NCI-H1105 (cell line): ENCODE measurements at regions not wholly inside any gene's neighbourhood (a gene's known extent, or its start where the extent isn't known, plus 50 kb on each side); places are given as distances from the start of the nearest gene placed in this dataset.

Experiments
- DNase-seq: peaks from one replicate; lab custom pipeline; 2025; lab: John Stamatoyannopoulos, UW

DNA sequence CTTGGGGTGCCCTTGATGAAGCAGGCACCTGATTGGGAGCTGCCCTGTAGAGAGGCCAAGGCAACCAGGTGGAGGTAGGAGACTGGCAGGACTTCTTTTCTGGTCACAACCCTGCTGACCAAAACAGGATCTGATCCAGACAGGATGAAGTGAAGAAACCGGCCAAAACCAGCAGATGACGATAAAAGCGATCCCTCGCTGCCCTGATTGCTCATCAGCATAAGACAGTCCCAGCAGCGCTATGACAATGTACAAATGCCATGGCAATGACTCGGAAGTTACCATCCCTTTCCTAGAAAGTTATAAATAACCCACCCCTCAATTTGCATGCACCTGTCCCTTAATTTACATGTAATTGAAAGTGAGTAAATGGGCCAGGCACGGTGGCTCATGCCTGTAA, 88.4 kb upstream of the PDE10A start:
- DNase-seq: no peak

- no peak for DNase-seq
Observed at GRCh38 chr6:165749163-165749562, 86.1 kb upstream of the PDE10A start.

- DNase-seq: no peak
Observed at GRCh38 chr6:165748390-165748789, 85.3 kb upstream of the PDE10A start.

- no peak for DNase-seq
Observed at GRCh38 chr6:165747963-165748362, 84.9 kb upstream of the PDE10A start.

DNA sequence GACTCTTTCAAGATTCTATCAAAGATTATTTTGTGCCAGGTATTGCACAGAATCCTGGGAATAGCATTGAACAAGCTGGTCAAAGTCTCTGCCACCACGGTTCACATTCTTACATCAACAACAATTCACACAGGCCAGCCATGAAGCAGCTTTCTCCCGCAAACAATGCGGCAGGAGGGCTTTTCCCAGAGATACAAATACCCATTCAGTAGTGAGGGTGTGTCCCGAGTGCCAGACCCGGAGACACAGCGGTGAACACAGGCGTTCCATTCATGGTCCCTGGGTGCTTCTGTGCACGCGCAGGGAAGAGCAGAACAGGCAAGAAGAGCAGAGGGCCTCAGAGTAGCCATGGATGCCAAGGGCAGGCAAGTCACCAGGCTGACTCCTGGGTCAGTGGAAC, 83.3 kb upstream of the PDE10A start:
- DNase-seq: no peak

GRCh38 chr6:165745492-165745891, 82.5 kb upstream of the PDE10A start:
- no peak for DNase-seq

GRCh38 chr6:165744555-165745228, 81.7 kb upstream of the PDE10A start:
- no peak for DNase-seq

DNA sequence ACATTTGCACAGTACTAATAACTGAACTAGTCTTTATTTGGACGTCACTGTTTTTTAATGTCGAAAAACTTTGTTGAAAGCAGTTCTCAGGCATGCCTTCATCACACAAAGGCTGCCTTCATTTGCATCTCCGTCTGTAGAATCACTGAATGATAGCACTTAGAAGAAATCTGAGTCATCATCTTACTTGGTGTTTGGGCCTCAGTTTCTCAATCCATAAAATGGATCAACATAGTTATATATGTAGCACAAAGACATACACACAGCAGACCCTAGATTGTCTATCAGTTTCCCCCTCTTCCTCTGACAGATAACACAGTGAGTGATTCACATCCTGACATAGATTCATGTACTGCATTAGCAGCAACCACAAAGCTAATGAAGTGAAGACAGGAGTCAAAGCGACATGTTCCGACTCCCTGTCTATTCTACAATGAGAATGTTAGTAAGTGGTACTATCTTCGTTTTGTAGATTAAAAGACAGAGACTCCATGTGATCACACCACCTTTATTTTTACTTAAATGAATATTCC, 80.4 kb upstream of the PDE10A start:
- no peak for DNase-seq

DNA sequence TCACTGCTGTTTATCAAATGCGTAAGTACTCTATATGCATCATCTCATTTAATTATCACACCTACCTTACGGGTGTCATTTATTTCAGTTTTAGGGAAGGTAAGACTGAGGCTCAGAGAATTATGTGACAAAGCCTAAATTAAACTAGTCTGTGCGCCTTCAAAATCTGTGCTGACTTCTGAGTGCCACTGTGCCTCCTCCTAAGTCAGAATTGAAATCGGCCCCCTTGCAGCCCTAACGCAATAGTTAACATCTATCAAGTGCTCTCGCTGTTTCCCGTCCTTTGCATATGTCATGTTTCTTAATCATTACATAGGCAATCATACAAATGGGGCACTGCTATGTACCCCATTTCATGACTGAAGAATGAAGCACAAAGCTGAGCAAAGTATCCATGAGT, 79.0 kb upstream of the PDE10A start:
- no peak for DNase-seq

GRCh38 chr6:165737396-165737795, 74.4 kb upstream of the PDE10A start:
- no peak for DNase-seq

GRCh38 chr6:165735065-165735464, 72.0 kb upstream of the PDE10A start:
- no peak for DNase-seq

GRCh38 chr6:165733489-165733791, 70.4 kb upstream of the PDE10A start:
- DNase-seq: no peak

- no peak for DNase-seq
Observed at GRCh38 chr6:165732696-165733488, 69.9 kb upstream of the PDE10A start.

GRCh38 chr6:165729307-165729936, 66.4 kb upstream of the PDE10A start:
- peak; percentile 58 for DNase-seq

- DNase-seq: no peak
Observed at GRCh38 chr6:165728216-165728615, 65.2 kb upstream of the PDE10A start.

DNA sequence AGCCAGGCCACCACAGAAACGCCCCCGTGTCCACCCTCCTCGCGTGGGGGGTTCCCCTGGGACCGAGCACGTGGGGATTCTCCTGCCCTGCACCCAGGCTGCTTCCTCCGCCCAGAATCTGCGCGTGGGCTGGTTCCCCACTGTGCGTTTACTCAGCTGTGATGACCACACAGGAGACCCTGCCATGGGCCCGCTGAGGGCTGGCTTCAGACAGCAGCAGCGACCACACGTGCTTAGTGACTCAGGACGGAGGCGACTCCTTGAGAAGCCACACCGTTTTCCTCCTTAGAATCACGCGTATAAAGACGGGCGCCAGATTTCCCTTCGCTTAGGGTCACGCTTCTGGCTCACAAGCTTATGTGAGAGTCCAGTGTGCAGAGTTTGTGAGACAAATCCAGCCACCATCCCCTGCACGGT, 63.9 kb upstream of the PDE10A start:
- no peak for DNase-seq

DNA sequence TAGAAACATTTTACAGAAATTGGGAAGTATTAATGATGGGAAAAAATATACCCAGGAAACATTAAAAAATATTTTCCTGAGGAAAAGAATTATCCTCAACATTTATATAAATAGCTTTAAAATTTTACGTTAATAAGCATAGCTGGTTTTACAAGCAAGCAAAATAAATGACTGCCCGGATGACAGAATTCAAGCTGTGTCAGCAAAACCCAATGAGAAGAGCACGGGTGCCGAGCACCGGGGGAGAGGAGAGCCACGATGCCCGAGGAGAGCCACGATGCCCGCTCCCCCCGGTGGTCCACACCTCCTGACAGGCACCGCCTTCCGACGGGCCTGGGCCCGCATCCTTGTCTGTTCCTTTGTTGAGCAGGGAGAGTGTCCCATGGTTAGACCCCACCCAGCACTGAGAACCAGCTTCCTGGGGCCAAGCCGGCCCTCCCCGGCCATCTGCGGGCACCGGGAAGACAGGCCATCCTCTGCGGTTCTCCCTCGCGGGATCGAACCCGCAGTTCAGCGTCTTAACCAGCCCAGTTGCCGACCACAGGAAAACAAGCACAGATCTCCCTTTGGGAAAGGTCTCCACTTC, 63.3 kb upstream of the PDE10A start:
- no peak for DNase-seq

DNA sequence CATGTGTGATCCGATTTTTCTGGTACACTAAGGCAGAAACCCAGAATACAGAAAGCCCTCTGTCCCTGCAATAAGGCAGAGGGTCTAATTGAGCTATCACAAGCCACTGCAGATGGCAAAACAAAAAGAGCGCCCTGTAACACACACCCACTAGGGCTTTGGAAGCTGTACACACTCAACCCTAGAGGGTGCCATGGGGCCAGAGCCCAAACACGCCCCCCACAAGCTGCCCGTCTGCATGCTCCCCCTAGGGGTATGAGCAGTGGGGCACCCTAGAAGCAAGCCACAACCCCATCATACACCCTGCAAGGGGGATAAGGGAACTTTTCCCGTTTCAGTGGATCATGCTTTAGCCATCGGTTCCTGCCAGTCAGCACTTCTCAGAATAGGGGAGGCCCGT, 62.2 kb upstream of the PDE10A start:
- no peak for DNase-seq

- DNase-seq: no peak
Observed at GRCh38 chr6:165723326-165723725, 60.3 kb upstream of the PDE10A start.

- DNase-seq: no peak
Observed at GRCh38 chr6:165722022-165722421, 59.0 kb upstream of the PDE10A start.

- DNase-seq: no peak
Observed at GRCh38 chr6:165721356-165721755, 58.3 kb upstream of the PDE10A start.

GRCh38 chr6:165718491-165718891, 55.5 kb upstream of the PDE10A start:
- no peak for DNase-seq
